ENCODE measurements at regions not wholly inside any gene's neighbourhood (a gene's known extent, or its start where the extent isn't known, plus 50 kb on each side); places are given as distances from the start of the nearest gene placed in this dataset.

- DNase-seq (ENCODE audit: low read depth, low spot score) (no peak), FAIRE-seq (no peak)
- H3K9me1 ChIP-seq (replicated peaks; ENCODE audit: control insufficient read depth, extremely low read depth, insufficient read depth, low read length), result no peaks in the 10 kb centered on the region
- H4K20me1 ChIP-seq (replicated peaks; ENCODE audit: control insufficient read depth, extremely low read depth, insufficient read depth, low read length), result no peaks in the 10 kb centered on the region
- dilution Hi-C loops (cut with MboI; ENCODE audit: extremely low pct_ligation_motif_present, low sequenced_read_pairs), result no loop called here
- H3K9ac ChIP-seq (replicated peaks; ENCODE audit: extremely low read depth, insufficient read depth, low read length), result no peak overlapping the region
- ChIA-PET CTCF (no interaction called here), POLR2A (no interaction called here)
- H3K27me3 ChIP-seq (ENCODE audit: control insufficient read depth in 2 of 2, insufficient read depth in 2 of 2, low read length in 2 of 2), result no peaks in the 10 kb centered on the region
- H3K4me1 ChIP-seq (ENCODE audit: control insufficient read depth, extremely low read depth, insufficient read depth, low read length), result no peaks in the 10 kb centered on the region
- TF ChIP-seq EZH2 (IDR thresholded peaks at IDR 0.05; ENCODE audit: borderline replicate concordance, low read depth, low read length, severe bottlenecking) (no peak), CTCF (IDR thresholded peaks at IDR 0.05; ENCODE audit: extremely low read depth in 1 of 2, insufficient read depth in 1 of 2, low read depth in 1 of 2, low read length in 2 of 2) (no peak), FOS (IDR thresholded peaks at IDR 0.05; ENCODE audit: borderline replicate concordance, insufficient read depth, low read length) (no peak), JUN (IDR thresholded peaks at IDR 0.05; ENCODE audit: borderline replicate concordance, insufficient read depth, insufficient read length, low read depth) (no peak), MYC (IDR thresholded peaks at IDR 0.05; ENCODE audit: low read depth, low read length) (no peak), GATA2 (IDR thresholded peaks at IDR 0.05; ENCODE audit: insufficient read depth, insufficient read length, low read depth, low read length) (no peak), MAX (IDR thresholded peaks at IDR 0.05; ENCODE audit: insufficient read depth, insufficient read length) (no peak), POLR2AphosphoS5 (IDR thresholded peaks at IDR 0.05; ENCODE audit: insufficient read depth, low read depth, low read length) (no peak), POLR2A (IDR thresholded peaks at IDR 0.05; ENCODE audit: low read depth, low read length) (no peak)
- H3K27ac ChIP-seq (ENCODE audit: insufficient read depth, low read depth, low read length), result no peak overlapping the region
- no peak overlapping the region for H3K4me2 ChIP-seq (ENCODE audit: insufficient read depth, low read length)
- peaks cover 2% of the 10 kb centered on the region for H3K9me3 ChIP-seq (replicated peaks; ENCODE audit: control insufficient read depth, insufficient read depth, low read length)
- no peak overlapping the region for H2AFZ ChIP-seq (ENCODE audit: low read depth, low read length)
- intact Hi-C loops (cut with micrococcal nuclease), result no loop called here
- no peak overlapping the region for H3K4me3 ChIP-seq (replicated peaks in 1 of 3; ENCODE audit: insufficient read depth in 1 of 3, low read depth in 1 of 3, low read length in 3 of 3)
- no peaks in the 10 kb centered on the region for H3K36me3 ChIP-seq (ENCODE audit: control insufficient read depth in 2 of 2, extremely low read depth in 1 of 2, insufficient read depth in 2 of 2, low read length in 2 of 2)
- BruUV-seq (replicated peaks), result no TSS peak
- H3K79me2 ChIP-seq (ENCODE audit: control insufficient read depth, insufficient read depth, low read length), result no peaks in the 10 kb centered on the region
Observed at GRCh38 chr21:24424776-24425175, 1182.5 kb downstream of the MRPL39 start.

All from endothelial cell of umbilical vein (primary cell).